NCI-H2171 (cell line): ENCODE measurements at regions not wholly inside any gene's neighbourhood (a gene's known extent, or its start where the extent isn't known, plus 50 kb on each side); places are given as distances from the start of the nearest gene placed in this dataset.

ENCODE experiments used
- DNase-seq: peaks from one replicate; lab custom pipeline; 2025; lab: John Stamatoyannopoulos, UW

DNA sequence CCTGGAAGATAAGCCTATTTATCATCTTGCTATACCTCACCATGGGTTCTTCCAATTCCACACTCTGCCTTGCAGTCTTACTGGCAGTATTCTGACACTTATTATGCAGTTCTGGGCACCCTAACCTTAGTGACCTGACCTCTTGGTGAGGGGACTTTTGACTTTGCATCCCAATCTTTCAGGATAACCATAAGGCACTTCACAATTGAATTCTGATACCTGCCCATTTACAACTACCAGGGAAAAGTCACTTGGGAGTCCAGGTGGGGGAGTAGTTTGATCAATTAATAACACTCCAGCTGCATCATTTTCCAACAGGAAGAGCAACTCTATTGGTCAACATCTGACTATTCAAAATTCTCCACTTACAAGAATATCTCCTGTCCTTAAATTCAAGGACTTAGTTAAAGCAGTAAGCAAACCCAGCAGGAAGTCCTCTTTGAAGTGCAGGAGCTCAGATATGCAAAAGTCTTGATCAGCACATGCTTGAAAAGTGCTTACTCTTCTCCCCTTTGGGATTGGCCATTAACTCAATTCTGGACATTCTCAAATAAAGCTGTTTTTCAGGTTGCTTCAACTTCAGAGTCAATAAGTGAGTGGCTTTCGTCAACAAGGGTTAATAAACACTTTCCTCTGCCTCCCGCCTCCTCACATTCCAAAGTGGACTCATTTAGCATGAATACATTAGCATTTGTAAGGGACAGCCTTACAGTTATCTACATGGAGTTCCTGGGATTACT, 177.4 kb upstream of the NRIP1 start:
- DNase-seq, result no peak

- no peak for DNase-seq
Observed at GRCh38 chr21:15242906-15243305, 178.1 kb upstream of the NRIP1 start.

DNA sequence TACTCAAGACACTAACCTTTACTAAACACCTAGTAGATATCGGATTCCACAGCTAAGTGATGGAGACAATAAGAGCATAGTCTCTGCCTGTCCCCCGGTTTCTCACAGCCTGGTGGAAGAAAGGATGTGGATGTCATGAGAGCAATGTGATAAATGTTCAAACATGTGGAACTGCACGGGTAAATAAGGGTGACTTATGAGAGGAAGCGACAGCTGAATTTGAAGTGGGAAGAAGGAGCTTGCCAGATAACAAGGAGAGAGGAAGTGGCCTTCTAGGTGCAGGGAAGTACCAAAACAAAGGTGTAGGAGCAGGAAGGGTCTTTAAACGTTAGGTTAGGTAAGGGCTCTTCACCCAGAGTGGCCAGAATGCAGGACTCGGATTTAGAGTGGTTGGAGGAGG, 178.6 kb upstream of the NRIP1 start:
- DNase-seq, result no peak

- DNase-seq, result no peak
Observed at GRCh38 chr21:15247613-15248012, 182.8 kb upstream of the NRIP1 start.

DNA sequence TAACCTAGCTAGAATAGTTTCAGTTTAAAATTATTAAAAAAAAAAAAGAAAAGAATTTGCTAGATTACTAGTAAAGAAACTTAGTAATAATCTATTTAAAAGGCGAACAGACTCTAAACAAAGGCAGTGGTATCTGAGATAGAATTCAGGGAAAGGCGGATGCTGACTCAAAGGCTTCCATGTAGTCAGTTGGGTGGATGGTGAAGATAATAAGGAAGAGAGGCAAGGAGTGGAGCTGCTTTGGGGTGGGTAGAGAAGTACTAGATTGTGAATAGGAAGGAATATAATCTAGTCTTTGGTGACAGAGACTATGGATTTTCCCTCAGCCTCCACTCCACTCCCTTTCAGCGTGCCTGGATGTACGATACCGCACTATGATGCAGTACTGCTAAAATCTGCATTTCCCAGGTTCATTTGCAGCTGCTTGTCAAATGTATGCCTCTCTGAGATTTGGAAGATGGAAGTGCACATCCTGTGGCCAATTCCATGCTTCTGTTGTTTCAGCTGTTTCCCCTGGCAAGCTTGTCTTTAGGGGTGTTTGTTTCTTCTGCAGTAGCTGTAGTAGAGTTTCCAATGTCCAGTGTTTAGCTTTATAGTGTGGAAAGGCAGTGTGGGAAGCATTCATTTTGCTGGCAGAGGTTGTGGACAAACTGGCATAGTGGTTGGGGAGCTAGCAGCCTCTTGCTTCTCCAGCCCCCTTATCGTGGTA, 184.6 kb upstream of the NRIP1 start:
- no peak for DNase-seq

- no peak for DNase-seq
Observed at GRCh38 chr21:15250384-15250783, 185.6 kb upstream of the NRIP1 start.

DNA sequence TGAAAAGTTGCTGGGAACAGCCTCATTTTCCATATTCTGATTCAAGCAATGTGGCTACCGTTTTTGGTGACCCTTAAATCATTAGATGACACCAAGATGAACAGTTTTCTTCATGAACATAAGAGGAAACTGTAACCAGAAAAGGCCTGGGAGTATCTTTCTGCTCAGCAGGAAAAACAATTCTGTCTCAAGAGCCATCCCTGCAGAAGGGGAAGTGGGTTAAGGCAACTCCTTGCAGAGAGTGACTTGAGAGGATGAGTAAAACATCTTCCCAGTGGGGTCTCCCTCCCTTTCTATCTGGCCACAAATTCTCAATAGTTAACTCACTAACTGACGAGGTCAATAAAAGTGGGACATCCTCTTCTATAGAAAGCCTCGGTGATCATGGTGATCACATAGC, 187.6 kb upstream of the NRIP1 start:
- no peak for DNase-seq

DNA sequence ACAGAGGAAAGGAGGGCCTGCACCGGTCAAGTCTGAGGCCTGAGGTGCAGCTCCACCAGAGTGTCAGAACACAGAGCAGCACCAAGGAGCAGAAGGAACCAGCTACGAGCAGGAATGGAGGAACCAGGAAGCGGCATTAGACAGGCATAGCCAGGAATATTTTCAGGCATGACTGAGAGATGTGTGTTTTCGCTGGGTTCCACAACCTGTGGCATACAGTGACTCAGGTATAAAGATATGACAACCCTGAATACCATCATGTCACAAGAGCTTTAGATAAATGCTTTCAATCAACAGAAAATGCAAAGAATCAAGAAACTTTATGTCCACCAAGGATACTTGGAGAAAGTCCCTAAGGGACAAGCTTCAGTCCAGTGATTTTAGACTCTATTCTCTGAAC, 189.3 kb upstream of the NRIP1 start:
- no peak for DNase-seq

- no peak for DNase-seq
Observed at GRCh38 chr21:15255261-15255660, 190.5 kb upstream of the NRIP1 start.

DNA sequence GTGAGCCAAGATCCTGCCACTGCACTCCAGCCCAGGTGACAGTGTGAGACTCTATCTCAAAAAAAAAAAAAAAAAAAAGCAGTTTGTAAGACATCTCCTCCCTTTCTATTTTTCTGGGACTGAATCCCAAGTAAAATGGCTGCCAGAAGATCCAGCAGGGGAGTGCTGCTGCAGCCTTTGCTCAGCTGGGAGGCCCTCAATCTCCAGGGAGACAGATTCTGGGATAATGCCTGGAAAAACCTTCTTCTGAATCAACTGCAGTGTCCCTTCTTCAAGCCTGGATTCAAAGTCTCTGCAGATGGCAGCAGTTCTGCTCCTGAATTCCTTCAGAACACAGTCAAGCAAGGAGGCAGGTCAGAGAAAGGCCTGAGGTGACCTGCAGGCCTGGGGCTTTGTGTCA, 191.0 kb upstream of the NRIP1 start:
- DNase-seq, result no peak

- no peak for DNase-seq
Observed at GRCh38 chr21:15256996-15257395, 192.2 kb upstream of the NRIP1 start.

- no peak for DNase-seq
Observed at GRCh38 chr21:15257646-15258045, 192.8 kb upstream of the NRIP1 start.

DNA sequence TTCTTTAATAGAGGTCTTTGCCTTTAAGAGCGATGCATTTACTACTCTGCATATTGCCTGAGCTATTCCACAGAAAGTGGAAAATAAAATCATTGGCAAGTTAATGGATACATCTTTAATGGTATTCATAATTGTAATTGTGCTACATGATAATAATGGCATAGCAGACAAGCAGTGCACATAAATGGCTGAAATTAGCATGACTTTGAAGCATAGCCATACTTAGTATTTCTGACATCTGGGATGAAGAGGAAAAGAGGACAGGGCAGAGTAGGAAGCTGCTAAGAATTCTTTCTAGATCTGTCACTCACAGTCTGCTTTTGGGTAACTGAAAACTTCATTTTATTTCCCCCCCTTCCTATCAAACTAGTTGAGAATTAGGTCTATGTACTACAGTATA, 195.0 kb upstream of the NRIP1 start:
- DNase-seq, result no peak

DNA sequence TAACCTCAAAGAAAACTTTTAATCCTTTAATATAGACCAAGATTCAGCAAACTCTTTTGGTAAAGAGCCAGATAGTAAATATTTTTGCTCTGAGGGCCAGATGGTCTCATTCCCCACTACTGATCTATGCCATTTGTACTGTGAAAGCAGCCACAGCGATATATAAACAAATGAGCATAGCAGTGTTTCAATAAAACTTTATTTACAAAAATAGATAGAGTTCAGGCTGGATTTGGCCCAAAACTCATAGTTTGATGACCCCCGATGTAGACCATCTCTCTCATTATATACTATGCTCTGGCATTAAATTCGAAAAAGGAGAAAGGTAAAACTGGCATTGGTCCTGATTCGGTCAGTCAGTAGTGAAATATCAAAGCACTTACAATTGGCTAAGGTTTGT, 195.8 kb upstream of the NRIP1 start:
- no peak for DNase-seq

- DNase-seq, result no peak
Observed at GRCh38 chr21:15264084-15264665, 199.4 kb upstream of the NRIP1 start.

GRCh38 chr21:15272171-15272570, 207.4 kb upstream of the NRIP1 start:
- no peak for DNase-seq

DNA sequence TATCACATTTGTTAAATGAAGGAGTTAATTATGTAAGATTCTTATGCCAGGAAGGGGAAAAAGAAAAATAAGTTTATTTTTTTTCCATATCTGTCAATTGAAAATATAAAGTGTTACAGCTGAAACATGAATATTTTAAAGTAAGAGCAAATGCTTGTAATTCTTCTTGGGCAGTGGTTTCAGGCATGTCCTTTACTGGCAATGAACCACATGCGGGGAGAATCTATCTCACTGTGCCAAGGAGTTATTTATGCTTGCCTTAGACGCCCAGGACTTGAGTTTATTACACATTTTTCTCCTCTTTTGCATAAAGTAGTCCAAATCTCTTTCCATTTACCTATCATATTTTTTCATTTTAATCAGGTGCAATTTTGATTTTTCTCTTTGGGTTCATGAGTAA, 207.8 kb upstream of the NRIP1 start:
- DNase-seq, result no peak

DNA sequence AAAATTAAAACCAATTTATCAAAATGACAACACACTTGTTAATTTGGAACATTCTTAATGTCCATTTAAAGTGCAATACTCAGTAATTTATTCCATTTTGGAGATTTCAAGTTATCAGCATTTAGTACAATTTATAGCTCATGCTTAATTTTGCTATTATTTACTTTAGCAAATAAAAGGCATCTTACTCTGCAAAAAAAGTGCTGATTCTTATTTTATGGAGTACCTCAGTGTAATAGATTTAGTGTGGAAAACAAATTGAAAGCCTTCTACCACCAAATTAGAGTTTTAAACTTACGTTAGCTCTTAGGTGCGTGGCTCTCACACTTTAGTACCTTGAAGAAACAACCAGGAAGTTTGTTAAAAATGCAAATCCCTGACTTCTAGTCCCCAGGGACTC, 208.4 kb upstream of the NRIP1 start:
- DNase-seq, result no peak

- DNase-seq, result no peak
Observed at GRCh38 chr21:15274701-15275485, 210.1 kb upstream of the NRIP1 start.

- no peak for DNase-seq
Observed at GRCh38 chr21:15275615-15276235, 210.9 kb upstream of the NRIP1 start.

DNA sequence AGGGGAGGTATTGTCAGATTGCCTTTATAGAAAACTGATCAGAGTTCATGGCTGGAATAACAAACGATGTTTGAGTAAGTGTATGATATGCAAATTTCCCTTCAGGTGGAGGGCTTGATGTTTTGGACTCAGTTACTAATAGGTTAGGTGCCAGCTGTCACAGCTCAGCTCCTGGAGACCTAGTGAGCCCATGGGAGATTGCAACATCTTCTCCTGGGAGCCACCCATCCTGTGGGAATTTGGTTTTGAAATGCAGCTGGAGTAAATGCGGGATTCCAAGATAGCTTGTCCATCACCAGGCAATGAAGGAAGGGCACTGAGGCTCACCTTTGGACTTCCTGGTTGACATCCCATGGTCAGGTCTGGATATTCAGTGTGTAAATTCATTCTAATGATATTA, 211.4 kb upstream of the NRIP1 start:
- no peak for DNase-seq

- no peak for DNase-seq
Observed at GRCh38 chr21:15277466-15277865, 212.7 kb upstream of the NRIP1 start.
